ENCODE measurements at regions not wholly inside any gene's neighbourhood (a gene's known extent, or its start where the extent isn't known, plus 50 kb on each side); places are given as distances from the start of the nearest gene placed in this dataset.
"Not testable (repeated sequence)": the region's sequence is repeated elsewhere in the genome, so short reads cannot be mapped to it uniquely, and the experiment has no call there.

- TF ChIP-seq, protein P1, sequence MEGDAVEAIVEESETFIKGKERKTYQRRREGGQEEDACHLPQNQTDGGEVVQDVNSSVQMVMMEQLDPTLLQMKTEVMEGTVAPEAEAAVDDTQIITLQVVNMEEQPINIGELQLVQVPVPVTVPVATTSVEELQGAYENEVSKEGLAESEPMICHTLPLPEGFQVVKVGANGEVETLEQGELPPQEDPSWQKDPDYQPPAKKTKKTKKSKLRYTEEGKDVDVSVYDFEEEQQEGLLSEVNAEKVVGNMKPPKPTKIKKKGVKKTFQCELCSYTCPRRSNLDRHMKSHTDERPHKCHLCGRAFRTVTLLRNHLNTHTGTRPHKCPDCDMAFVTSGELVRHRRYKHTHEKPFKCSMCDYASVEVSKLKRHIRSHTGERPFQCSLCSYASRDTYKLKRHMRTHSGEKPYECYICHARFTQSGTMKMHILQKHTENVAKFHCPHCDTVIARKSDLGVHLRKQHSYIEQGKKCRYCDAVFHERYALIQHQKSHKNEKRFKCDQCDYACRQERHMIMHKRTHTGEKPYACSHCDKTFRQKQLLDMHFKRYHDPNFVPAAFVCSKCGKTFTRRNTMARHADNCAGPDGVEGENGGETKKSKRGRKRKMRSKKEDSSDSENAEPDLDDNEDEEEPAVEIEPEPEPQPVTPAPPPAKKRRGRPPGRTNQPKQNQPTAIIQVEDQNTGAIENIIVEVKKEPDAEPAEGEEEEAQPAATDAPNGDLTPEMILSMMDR (IDR thresholded peaks at IDR 0.05), result not testable (repeated sequence)
- not testable (repeated sequence) for TF ChIP-seq POLR2A (IDR thresholded peaks at IDR 0.05)
These were observed 255.6 kb upstream of the NUPR2 start for GRCh38 chr7:56371792-56372191.

Data from right lobe of liver (tissue), 4 donors.